SU-DHL-6 (cell line): ENCODE measurements at regions not wholly inside any gene's neighbourhood (a gene's known extent, or its start where the extent isn't known, plus 50 kb on each side); places are given as distances from the start of the nearest gene placed in this dataset.

Source experiments
- H2AFZ ChIP-seq: fragments of 200-600 bp; sonication (generic); 2 replicates; pipeline ENCODE4 v1.6.1; 2014; ENCODE audit warnings: low read depth, mild to moderate bottlenecking, moderate library complexity, mixed read lengths, antibody characterized with exemption, low read length; ENCODE audit not compliant: severe bottlenecking
- H3F3A ChIP-seq: fragments of 200-600 bp; shearing (Covaris generic); 2 replicates; pipeline ENCODE4 v1.6.0; 2016; ENCODE audit warnings: antibody characterized with exemption, mild to moderate bottlenecking; ENCODE audit not compliant: insufficient read depth
- H3K27ac ChIP-seq: fragments of 200-600 bp; sonication (generic); 2 replicates; pipeline ENCODE4 v1.5.1; 2016; ENCODE audit warnings: low read depth, mild to moderate bottlenecking, low read length, moderate library complexity, mixed read lengths
- H3K27me3 ChIP-seq: fragments of 200-600 bp; sonication (generic), shearing (Covaris generic); 2 replicates; pipeline ENCODE4 v1.6.0; 2014; ENCODE audit warnings: mild to moderate bottlenecking, low read length
- H3K36me3 ChIP-seq: fragments of 200-600 bp; sonication (generic); 2 replicates; pipeline ENCODE4 v1.6.1; 2014; ENCODE audit warnings: mild to moderate bottlenecking, low read length, mixed read lengths
- H3K4me2 ChIP-seq: fragments of 300-600, 200-600 bp; shearing (Covaris generic), sonication (generic); 2 replicates; pipeline ENCODE4 v1.6.0; 2014; ENCODE audit warnings: low read length, low read depth, mild to moderate bottlenecking; ENCODE audit not compliant: poor library complexity, severe bottlenecking
- H3K4me3 ChIP-seq: fragments of 200-600 bp; sonication (generic); 2 replicates; pipeline ENCODE4 v1.5.1; 2014; ENCODE audit warnings: antibody characterized with exemption, low read length, mild to moderate bottlenecking, mixed read lengths; ENCODE audit not compliant: insufficient read depth, poor library complexity, severe bottlenecking
- H3K79me2 ChIP-seq: fragments of 200-600 bp; sonication (generic); 2 replicates; pipeline ENCODE4 v1.6.1; 2014; ENCODE audit warnings: mild to moderate bottlenecking, low read length, moderate library complexity; ENCODE audit not compliant: insufficient read depth
- H3K9ac ChIP-seq: fragments of 200-600 bp; sonication (generic); 2 replicates; pipeline ENCODE4 v1.7.0; 2014; ENCODE audit warnings: mild to moderate bottlenecking, low read length
- H3K9me2 ChIP-seq: fragments of 200-600 bp; sonication (generic); replicated peaks from 2 replicates; pipeline ENCODE4 v1.6.1; 2014; ENCODE audit warnings: low read length; ENCODE audit not compliant: insufficient read depth
- H3K9me3 ChIP-seq: fragments of 200-600 bp; sonication (generic); 2 replicates; pipeline ENCODE4 v1.6.1; 2014; ENCODE audit warnings: low read length, mixed read lengths; ENCODE audit not compliant: insufficient read depth
- H4K20me1 ChIP-seq: fragments of 200-600 bp; sonication (generic); 2 replicates; pipeline ENCODE4 v1.6.1; 2014; ENCODE audit warnings: low read depth, mild to moderate bottlenecking, antibody characterized with exemption, low read length, moderate library complexity, mixed read lengths
- CTCF ChIP-seq: fragments of 200-600 bp; sonication (generic); IDR thresholded peaks from one replicate; pipeline ENCODE4 v1.5.1; 2017; ENCODE audit warnings: antibody characterized with exemption, mild to moderate bottlenecking, low read length, moderate library complexity; ENCODE audit not compliant: insufficient read depth, poor library complexity, severe bottlenecking
- EZH2phosphoT487 ChIP-seq: fragments of 200-600 bp; sonication (generic), shearing (Covaris generic); conservative IDR thresholded peaks from 2 replicates; pipeline ENCODE4 v1.6.1; 2018; ENCODE audit warnings: mild to moderate bottlenecking, antibody characterized with exemption, low read length, moderate library complexity, mixed read lengths

GRCh38 chr3:194023501-194024280 lies 112.3 kb upstream of the HES1 start:
- Histone ChIP-seq H3K9me2 (no peaks in the 10 kb centered on the region), H2AFZ (no peak overlapping the region), H3F3A (no peaks in the 10 kb centered on the region), H3K4me2 (no peak overlapping the region), H3K27me3 (no peaks in the 10 kb centered on the region), H4K20me1 (no peaks in the 10 kb centered on the region), H3K27ac (no peak overlapping the region), H3K9me3 (no peaks in the 10 kb centered on the region), H3K9ac (no peak overlapping the region), H3K79me2 (no peaks in the 10 kb centered on the region), H3K36me3 (no peaks in the 10 kb centered on the region), H3K4me3 (no peak overlapping the region)
- TF ChIP-seq CTCF (no peak), EZH2phosphoT487 (no peak)

GRCh38 chr3:194025119-194025518 lies 110.8 kb upstream of the HES1 start:
- H3K9ac ChIP-seq, result no peak overlapping the region
- TF ChIP-seq CTCF, result no peak
- H3K9me3 ChIP-seq, result no peaks in the 10 kb centered on the region
- no peaks in the 10 kb centered on the region for H3K36me3 ChIP-seq
- no peak overlapping the region for H2AFZ ChIP-seq
- H3K27ac ChIP-seq, result no peak overlapping the region
- no peaks in the 10 kb centered on the region for H3K9me2 ChIP-seq
- H3K27me3 ChIP-seq, result no peaks in the 10 kb centered on the region
- H3F3A ChIP-seq, result no peaks in the 10 kb centered on the region
- H4K20me1 ChIP-seq, result no peaks in the 10 kb centered on the region
- no peak overlapping the region for H3K4me2 ChIP-seq
- H3K4me3 ChIP-seq, result no peak overlapping the region
- H3K79me2 ChIP-seq, result no peaks in the 10 kb centered on the region

GRCh38 chr3:194025951-194026350 lies 110.0 kb upstream of the HES1 start:
- no peak overlapping the region for H3K9ac ChIP-seq
- no peak overlapping the region for H3K27ac ChIP-seq
- H3K79me2 ChIP-seq, result no peaks in the 10 kb centered on the region
- H3F3A ChIP-seq, result no peaks in the 10 kb centered on the region
- no peaks in the 10 kb centered on the region for H4K20me1 ChIP-seq
- H3K9me2 ChIP-seq, result no peaks in the 10 kb centered on the region
- H3K4me3 ChIP-seq, result no peak overlapping the region
- TF ChIP-seq EZH2phosphoT487 (no peak), CTCF (no peak)
- H2AFZ ChIP-seq, result no peak overlapping the region
- no peaks in the 10 kb centered on the region for H3K9me3 ChIP-seq
- no peaks in the 10 kb centered on the region for H3K27me3 ChIP-seq
- no peaks in the 10 kb centered on the region for H3K36me3 ChIP-seq
- H3K4me2 ChIP-seq, result no peak overlapping the region
